ENCODE measurements at regions not wholly inside any gene's neighbourhood (a gene's known extent, or its start where the extent isn't known, plus 50 kb on each side); places are given as distances from the start of the nearest gene placed in this dataset.

- intact Hi-C loops (cut with micrococcal nuclease) = no loop called here
- H3K27ac Mint-ChIP-seq (ENCODE audit: low read depth, unreplicated experiment) = no peak overlapping the region
- DNase-seq (ENCODE audit: unreplicated experiment) = peak; percentile 27
- no peaks in the 10 kb centered on the region for H3K27me3 Mint-ChIP-seq (ENCODE audit: insufficient read depth, unreplicated experiment)
- CTCF ChIA-PET = interaction anchor here (0.5 kb wide), 1 partner anchor 92 kb away, joined by 3 read pairs; no protein-coding TSS in a partner anchor
- no TSS peak for BruUV-seq (replicated peaks)
- H3K4me3 Mint-ChIP-seq (ENCODE audit: unreplicated experiment) = no peak overlapping the region
- no peaks in the 10 kb centered on the region for H3K36me3 Mint-ChIP-seq (ENCODE audit: insufficient read depth, unreplicated experiment)
- no peak for TF ChIP-seq CTCF (IDR thresholded peaks at IDR 0.05; ENCODE audit: unreplicated experiment)
- no peaks in the 10 kb centered on the region for H3K4me1 Mint-ChIP-seq (ENCODE audit: insufficient read depth, unreplicated experiment)
- no peaks in the 10 kb centered on the region for H3K9me3 Mint-ChIP-seq (ENCODE audit: unreplicated experiment)
- POLR2A ChIA-PET = no interaction called here
Observed at GRCh38 chr4:54473077-54473545, 184.6 kb upstream of the KIT start.

DNA sequence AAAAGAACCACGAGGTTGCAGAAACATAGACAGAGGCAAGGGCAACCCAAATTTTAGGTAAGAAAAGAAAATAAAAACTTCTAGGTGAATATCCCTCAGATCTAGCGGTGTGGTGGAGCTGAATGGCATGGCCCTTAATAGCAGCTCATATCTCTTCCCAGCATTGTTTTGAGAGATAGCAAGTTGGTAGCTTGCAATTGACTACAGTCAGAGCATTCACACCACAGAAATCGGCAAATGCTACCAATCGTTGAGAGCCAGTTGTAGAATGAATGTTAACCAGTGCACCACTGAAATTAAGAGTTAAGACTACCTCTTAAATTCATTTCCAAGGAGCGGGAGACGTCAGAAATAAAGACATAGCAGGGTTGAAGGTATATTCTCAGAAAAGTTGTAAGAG is 184.0 kb upstream of the KIT start:
- no peak overlapping the region for H3K27ac Mint-ChIP-seq (ENCODE audit: low read depth, unreplicated experiment)
- no peaks in the 10 kb centered on the region for H3K27me3 Mint-ChIP-seq (ENCODE audit: insufficient read depth, unreplicated experiment)
- DNase-seq (ENCODE audit: unreplicated experiment) = no peak
- CTCF ChIA-PET = interaction anchor here (0.6 kb wide), 1 partner anchor 13 kb away, joined by 4 read pairs; no protein-coding TSS in a partner anchor
- no peaks in the 10 kb centered on the region for H3K4me1 Mint-ChIP-seq (ENCODE audit: insufficient read depth, unreplicated experiment)
- H3K4me3 Mint-ChIP-seq (ENCODE audit: unreplicated experiment) = no peak overlapping the region
- no peaks in the 10 kb centered on the region for H3K36me3 Mint-ChIP-seq (ENCODE audit: insufficient read depth, unreplicated experiment)
- no peak for TF ChIP-seq CTCF (IDR thresholded peaks at IDR 0.05; ENCODE audit: unreplicated experiment)
- POLR2A ChIA-PET = no interaction called here
- intact Hi-C loops (cut with micrococcal nuclease) = no loop called here
- no TSS peak for BruUV-seq (replicated peaks)
- H3K9me3 Mint-ChIP-seq (ENCODE audit: unreplicated experiment) = peaks cover 3% of the 10 kb centered on the region

DNA sequence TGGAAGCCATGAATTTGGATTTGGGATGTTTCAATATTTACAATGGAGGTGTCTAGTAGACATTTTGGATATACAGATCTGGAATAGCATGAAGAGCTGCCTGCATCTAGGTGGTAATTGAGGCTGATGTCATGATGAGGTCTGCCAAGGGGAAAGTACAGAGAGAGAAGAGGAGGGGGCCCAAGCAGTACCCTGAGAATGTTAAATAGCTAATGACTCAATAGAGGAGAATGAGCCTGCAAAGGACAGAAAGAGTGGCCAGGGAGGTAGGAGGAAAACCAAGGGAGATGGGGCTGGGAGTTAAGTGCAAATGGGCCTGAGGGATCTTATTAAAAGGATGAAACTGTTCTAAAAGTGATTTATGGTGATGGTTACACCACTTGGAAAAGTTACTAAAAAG is 182.2 kb upstream of the KIT start:
- intact Hi-C loops (cut with micrococcal nuclease) = no loop called here
- Mint-ChIP-seq H3K36me3 (ENCODE audit: insufficient read depth, unreplicated experiment) (no peaks in the 10 kb centered on the region), H3K27ac (ENCODE audit: low read depth, unreplicated experiment) (no peak overlapping the region), H3K4me3 (ENCODE audit: unreplicated experiment) (no peak overlapping the region), H3K9me3 (ENCODE audit: unreplicated experiment) (peaks cover 15% of the 10 kb centered on the region), H3K4me1 (ENCODE audit: insufficient read depth, unreplicated experiment) (no peaks in the 10 kb centered on the region), H3K27me3 (ENCODE audit: insufficient read depth, unreplicated experiment) (no peaks in the 10 kb centered on the region)
- POLR2A ChIA-PET = no interaction called here
- BruUV-seq (replicated peaks) = no TSS peak
- no peak for DNase-seq (ENCODE audit: unreplicated experiment)
- CTCF ChIA-PET = no interaction called here
- TF ChIP-seq CTCF (IDR thresholded peaks at IDR 0.05; ENCODE audit: unreplicated experiment) = no peak

GRCh38 chr4:54482529-54483200 is 175.1 kb upstream of the KIT start:
- H3K9me3 Mint-ChIP-seq (ENCODE audit: unreplicated experiment) = peaks cover 15% of the 10 kb centered on the region
- H3K27ac Mint-ChIP-seq (ENCODE audit: low read depth, unreplicated experiment) = no peak overlapping the region
- H3K36me3 Mint-ChIP-seq (ENCODE audit: insufficient read depth, unreplicated experiment) = no peaks in the 10 kb centered on the region
- intact Hi-C loops (cut with micrococcal nuclease) = no loop called here
- peaks cover 5% of the 10 kb centered on the region for H3K4me1 Mint-ChIP-seq (ENCODE audit: insufficient read depth, unreplicated experiment)
- no peak overlapping the region for H3K4me3 Mint-ChIP-seq (ENCODE audit: unreplicated experiment)
- POLR2A ChIA-PET = no interaction called here
- no peak for TF ChIP-seq CTCF (IDR thresholded peaks at IDR 0.05; ENCODE audit: unreplicated experiment)
- DNase-seq (ENCODE audit: unreplicated experiment) = no peak
- no TSS peak for BruUV-seq (replicated peaks)
- CTCF ChIA-PET = no interaction called here
- H3K27me3 Mint-ChIP-seq (ENCODE audit: insufficient read depth, unreplicated experiment) = no peaks in the 10 kb centered on the region
